HEK293 (cell line): ENCODE measurements at regions not wholly inside any gene's neighbourhood (a gene's known extent, or its start where the extent isn't known, plus 50 kb on each side); places are given as distances from the start of the nearest gene placed in this dataset.

ENCODE experiments used
- CTCF ChIA-PET: fragments of 350-600 bp; formaldehyde crosslinking; extraction: SDS; loops from one replicate; lab custom pipeline; 2021; ENCODE audit warnings: antibody characterized with exemption; lab: Yijun Ruan, JAX
- POLR2A ChIA-PET: fragments of 300-600 bp; formaldehyde crosslinking; extraction: SDS; loops from one replicate; lab custom pipeline; 2020; ENCODE audit warnings: antibody characterized with exemption, inconsistent platforms; lab: Yijun Ruan, JAX
- H3K27ac ChIP-seq: fragments of 200-500 bp; sonication (Bioruptor generic); 2 replicates; pipeline ENCODE4 v1.5.1; 2014; ENCODE audit warnings: low read depth, low read length, control low read depth, inconsistent platforms; ENCODE audit errors: extremely low read depth
- H3K36me3 ChIP-seq, 2 experiments: fragments of 200-500 bp in 1 of 2; sonication (Bioruptor generic) in 1 of 2; 1 replicate in 1 of 2; 2 replicates in 1 of 2; pipeline ENCODE4 v1.5.1; 2014 to 2017; ENCODE audit warnings: inconsistent platforms in 2 of 2, low read length in 2 of 2; ENCODE audit not compliant: control insufficient read depth in 2 of 2, insufficient read depth in 1 of 2
- H3K4me1 ChIP-seq: fragments of 200-500 bp; sonication (Bioruptor generic); 2 replicates; pipeline ENCODE4 v1.5.1; 2014; ENCODE audit warnings: mild to moderate bottlenecking, low read length, inconsistent platforms; ENCODE audit not compliant: control insufficient read depth, insufficient read depth
- H3K4me3 ChIP-seq: 2 replicates; pipeline ENCODE4 v1.5.1; 2011; ENCODE audit warnings: low read depth, mild to moderate bottlenecking, control low read depth, low read length, moderate library complexity
- H3K9me3 ChIP-seq: fragments of 200-500 bp; sonication (Bioruptor generic); 2 replicates; pipeline ENCODE4 v1.5.1; 2014; ENCODE audit warnings: low read depth, low read length, inconsistent platforms; ENCODE audit not compliant: control insufficient read depth, insufficient read depth
- GFI1B ChIP-seq: fragments of 450-650 bp; formaldehyde crosslinking; IDR thresholded peaks from 2 replicates; pipeline ENCODE4 v1.5.1; 2016; ENCODE audit warnings: missing biosample characterization, missing genetic modification characterization
- HOXC10 ChIP-seq: sonication (generic); formaldehyde crosslinking; IDR thresholded peaks from 2 replicates; pipeline ENCODE4 v1.8.1; 2023; ENCODE audit warnings: mild to moderate bottlenecking, missing genetic modification reagents
- MEIS1 ChIP-seq: sonication (generic); formaldehyde crosslinking; IDR thresholded peaks from 2 replicates; pipeline ENCODE4 v1.8.1; 2022; ENCODE audit warnings: missing genetic modification reagents, mild to moderate bottlenecking, borderline replicate concordance
- MYNN ChIP-seq: fragments of 450-650 bp; formaldehyde crosslinking; IDR thresholded peaks from 2 replicates; pipeline ENCODE4 v1.5.1; 2016; ENCODE audit warnings: missing biosample characterization, missing genetic modification characterization, borderline replicate concordance
- MZF1 ChIP-seq: fragments of 450-650 bp; formaldehyde crosslinking; IDR thresholded peaks from 2 replicates; pipeline ENCODE4 v1.5.1; 2017; ENCODE audit warnings: missing biosample characterization, missing genetic modification characterization, borderline replicate concordance
- SP3 ChIP-seq: fragments of 450-650 bp; formaldehyde crosslinking; IDR thresholded peaks from 2 replicates; pipeline ENCODE4 v1.5.1; 2016; ENCODE audit warnings: missing biosample characterization, missing genetic modification characterization
- TCF7L2 ChIP-seq: IDR thresholded peaks from 2 replicates; pipeline ENCODE4 v1.6.1; 2011; ENCODE audit warnings: low read depth, mild to moderate bottlenecking, inconsistent platforms, low read length, moderate library complexity, borderline replicate concordance
- ZBTB17 ChIP-seq: fragments of 450-650 bp; formaldehyde crosslinking; IDR thresholded peaks from 2 replicates; pipeline ENCODE4 v1.5.1; 2016; ENCODE audit warnings: missing biosample characterization, missing genetic modification characterization
- ZFP69B ChIP-seq: fragments of 450-650 bp; formaldehyde crosslinking; IDR thresholded peaks from 2 replicates; pipeline ENCODE4 v1.5.1; 2016; ENCODE audit warnings: missing biosample characterization, missing genetic modification characterization
- ZNF266 ChIP-seq: fragments of 450-650 bp; formaldehyde crosslinking; IDR thresholded peaks from 2 replicates; pipeline ENCODE4 v1.5.1; 2016; ENCODE audit warnings: missing biosample characterization, missing genetic modification characterization, low read depth
- ZNF350 ChIP-seq: fragments of 450-650 bp; formaldehyde crosslinking; IDR thresholded peaks from 2 replicates; pipeline ENCODE4 v1.5.0; 2017; ENCODE audit warnings: missing biosample characterization, mild to moderate bottlenecking, missing genetic modification characterization
- ZNF426 ChIP-seq: fragments of 450-650 bp; formaldehyde crosslinking; IDR thresholded peaks from 2 replicates; pipeline ENCODE4 v1.5.1; 2017; ENCODE audit warnings: missing biosample characterization, missing genetic modification characterization, mild to moderate bottlenecking, inconsistent platforms, moderate library complexity
- ZNF596 ChIP-seq: fragments of 450-650 bp; IDR thresholded peaks from 2 replicates; pipeline ENCODE4 v1.5.0; 2018; ENCODE audit warnings: missing biosample characterization, mild to moderate bottlenecking, missing genetic modification characterization, moderate library complexity
- ZNF629 ChIP-seq: fragments of 450-650 bp; formaldehyde crosslinking; IDR thresholded peaks from 2 replicates; pipeline ENCODE4 v1.5.1; 2017; ENCODE audit warnings: missing biosample characterization, missing genetic modification characterization
- ZNF660 ChIP-seq: fragments of 450-650 bp; IDR thresholded peaks from 2 replicates; pipeline ENCODE4 v1.5.1; 2018; ENCODE audit warnings: missing biosample characterization, mild to moderate bottlenecking, missing genetic modification characterization
- ZNF664 ChIP-seq: fragments of 450-650 bp; formaldehyde crosslinking; IDR thresholded peaks from 2 replicates; pipeline ENCODE4 v1.5.1; 2016; ENCODE audit warnings: missing biosample characterization, missing genetic modification characterization
- ZNF747 ChIP-seq: fragments of 450-650 bp; formaldehyde crosslinking; IDR thresholded peaks from 2 replicates; pipeline ENCODE4 v1.5.1; 2016; ENCODE audit warnings: missing biosample characterization, missing genetic modification characterization
- TF ChIP-seq, protein P1 (sequence below): fragments of 450-650 bp; formaldehyde crosslinking; IDR thresholded peaks from 2 replicates; pipeline ENCODE4; 2016; ENCODE audit warnings: missing biosample characterization, missing genetic modification characterization
- TF ChIP-seq, protein P2 (sequence below): fragments of 450-650 bp; formaldehyde crosslinking; IDR thresholded peaks from 2 replicates; pipeline ENCODE4 v1.5.1; 2016; ENCODE audit warnings: missing biosample characterization, missing genetic modification characterization
- TF ChIP-seq, protein P3 (sequence below): fragments of 450-650 bp; formaldehyde crosslinking; IDR thresholded peaks from 2 replicates; pipeline ENCODE4 v1.5.1; 2016; ENCODE audit warnings: missing biosample characterization, missing genetic modification characterization

DNA sequence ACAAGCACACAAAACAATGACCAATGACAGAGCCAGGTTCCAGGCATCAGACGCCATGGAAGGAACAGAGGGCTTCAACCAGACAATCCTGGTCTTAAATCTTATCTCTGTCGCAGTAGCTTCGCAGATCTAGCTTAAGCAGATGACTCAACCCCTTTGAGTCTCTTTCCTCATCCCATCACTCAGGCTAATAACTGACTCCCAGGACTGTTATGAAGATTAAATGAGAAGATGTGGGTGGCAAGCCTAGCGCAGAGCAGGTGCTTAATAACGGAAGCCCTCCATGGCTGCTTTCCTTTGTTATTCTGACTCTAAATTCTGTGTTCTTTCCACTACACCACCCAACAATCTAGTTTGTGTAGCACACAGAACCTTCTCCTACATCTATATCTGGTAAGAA lies 110.9 kb downstream of the SLC24A2 start:
- no peaks in the 10 kb centered on the region for H3K9me3 ChIP-seq

DNA sequence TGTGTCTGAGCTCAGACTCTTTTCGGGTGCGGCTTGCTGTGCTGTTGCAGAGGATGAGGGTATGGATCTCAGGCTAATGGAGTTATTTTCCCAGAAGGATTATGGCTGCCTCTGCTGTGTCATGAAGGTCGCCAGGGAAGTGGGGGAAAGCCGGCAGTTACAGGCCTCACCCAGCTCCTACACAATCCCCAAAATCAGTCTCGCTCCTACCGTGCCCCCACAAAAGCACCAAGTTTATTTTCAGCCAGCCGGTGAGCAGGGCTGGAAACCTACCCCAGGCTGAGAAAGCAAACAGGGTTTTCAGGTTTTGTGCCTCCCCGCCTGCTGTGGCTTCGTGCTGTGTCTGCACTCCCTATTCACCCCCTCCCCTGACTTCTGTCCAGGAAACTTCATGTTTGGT lies 113.3 kb downstream of the SLC24A2 start:
- Histone ChIP-seq H3K36me3 (no peaks in the 10 kb centered on the region), H3K9me3 (no peaks in the 10 kb centered on the region), H3K4me3 (no peak overlapping the region), H3K27ac (no peak overlapping the region), H3K4me1 (no peaks in the 10 kb centered on the region)
- TF ChIP-seq MZF1 (tag by site-specific recombination), result no peak
- TF ChIP-seq, protein P1, sequence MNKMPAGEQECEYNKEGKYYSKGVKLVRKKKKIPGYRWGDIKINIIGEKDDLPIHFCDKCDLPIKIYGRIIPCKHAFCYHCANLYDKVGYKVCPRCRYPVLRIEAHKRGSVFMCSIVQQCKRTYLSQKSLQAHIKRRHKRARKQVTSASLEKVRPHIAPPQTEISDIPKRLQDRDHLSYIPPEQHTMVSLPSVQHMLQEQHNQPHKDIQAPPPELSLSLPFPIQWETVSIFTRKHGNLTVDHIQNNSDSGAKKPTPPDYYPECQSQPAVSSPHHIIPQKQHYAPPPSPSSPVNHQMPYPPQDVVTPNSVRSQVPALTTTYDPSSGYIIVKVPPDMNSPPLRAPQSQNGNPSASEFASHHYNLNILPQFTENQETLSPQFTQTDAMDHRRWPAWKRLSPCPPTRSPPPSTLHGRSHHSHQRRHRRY (tag by site-specific recombination), result no peak
- no peak for TF ChIP-seq ZFP69B (tag by site-specific recombination)
- TF ChIP-seq ZBTB17 (tag by site-specific recombination), result no peak
- TF ChIP-seq ZNF596, result no peak
- no peak for TF ChIP-seq ZNF426
- TF ChIP-seq, protein P2, sequence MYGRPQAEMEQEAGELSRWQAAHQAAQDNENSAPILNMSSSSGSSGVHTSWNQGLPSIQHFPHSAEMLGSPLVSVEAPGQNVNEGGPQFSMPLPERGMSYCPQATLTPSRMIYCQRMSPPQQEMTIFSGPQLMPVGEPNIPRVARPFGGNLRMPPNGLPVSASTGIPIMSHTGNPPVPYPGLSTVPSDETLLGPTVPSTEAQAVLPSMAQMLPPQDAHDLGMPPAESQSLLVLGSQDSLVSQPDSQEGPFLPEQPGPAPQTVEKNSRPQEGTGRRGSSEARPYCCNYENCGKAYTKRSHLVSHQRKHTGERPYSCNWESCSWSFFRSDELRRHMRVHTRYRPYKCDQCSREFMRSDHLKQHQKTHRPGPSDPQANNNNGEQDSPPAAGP (tag by site-specific recombination), result no peak
- TF ChIP-seq ZNF660 (tag by site-specific recombination), result no peak
- TF ChIP-seq ZNF747 (tag by site-specific recombination), result no peak
- ChIA-PET CTCF (no interaction called here), POLR2A (no interaction called here)

More for the DNA sequence above, 110.9 kb downstream of the SLC24A2 start:
- no peaks in the 10 kb centered on the region for H3K36me3 ChIP-seq
- POLR2A ChIA-PET, result no interaction called here
- no peaks in the 10 kb centered on the region for H3K4me1 ChIP-seq
- H3K4me3 ChIP-seq, result no peak overlapping the region
- H3K27ac ChIP-seq, result no peak overlapping the region
- CTCF ChIA-PET, result interaction anchor here (1.0 kb wide), 1 partner anchor 35 kb away, joined by 4 read pairs; no protein-coding TSS in a partner anchor
- TF ChIP-seq, protein P1 (tag by site-specific recombination), result no peak
- TF ChIP-seq, protein P3, sequence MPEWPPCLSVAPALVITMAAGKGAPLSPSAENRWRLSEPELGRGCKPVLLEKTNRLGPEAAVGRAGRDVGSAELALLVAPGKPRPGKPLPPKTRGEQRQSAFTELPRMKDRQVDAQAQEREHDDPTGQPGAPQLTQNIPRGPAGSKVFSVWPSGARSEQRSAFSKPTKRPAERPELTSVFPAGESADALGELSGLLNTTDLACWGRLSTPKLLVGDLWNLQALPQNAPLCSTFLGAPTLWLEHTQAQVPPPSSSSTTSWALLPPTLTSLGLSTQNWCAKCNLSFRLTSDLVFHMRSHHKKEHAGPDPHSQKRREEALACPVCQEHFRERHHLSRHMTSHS (tag by site-specific recombination), result no peak
- no peak for TF ChIP-seq TCF7L2
- TF ChIP-seq ZNF266 (tag by site-specific recombination), result no peak
- no peak for TF ChIP-seq HOXC10
- TF ChIP-seq ZNF664 (tag by site-specific recombination), result no peak
- no peak for TF ChIP-seq MYNN (tag by site-specific recombination)
- no peak for TF ChIP-seq MEIS1 (CRISPR knock-in tag)

DNA sequence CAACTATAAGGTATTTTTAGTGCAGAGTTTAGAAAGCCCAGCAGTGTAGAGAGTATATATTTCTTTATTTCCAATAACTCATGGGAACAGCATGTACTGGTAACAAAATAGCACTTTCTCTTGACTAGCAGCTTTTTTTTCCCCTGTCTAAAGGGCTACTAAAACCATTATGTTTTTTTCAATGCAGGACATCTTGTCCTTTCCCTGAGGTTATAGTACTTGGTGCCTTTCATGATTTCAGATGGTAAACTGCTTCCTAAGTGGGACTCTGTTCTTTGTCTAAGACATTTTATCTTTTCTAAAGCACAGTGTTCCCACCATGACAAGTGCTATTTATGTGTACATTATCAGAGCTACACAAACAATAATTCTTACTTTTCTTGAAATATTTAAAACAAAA lies 122.3 kb downstream of the SLC24A2 start:
- no peaks in the 10 kb centered on the region for H3K9me3 ChIP-seq
- H3K4me1 ChIP-seq, result no peaks in the 10 kb centered on the region
- no peak overlapping the region for H3K27ac ChIP-seq
- no peaks in the 10 kb centered on the region for H3K36me3 ChIP-seq
- no peak for TF ChIP-seq ZNF747 (tag by site-specific recombination)
- TF ChIP-seq GFI1B (tag by site-specific recombination), result no peak
- TF ChIP-seq ZNF350, result no peak
- no peak for TF ChIP-seq ZNF629 (tag by site-specific recombination)
- TF ChIP-seq SP3 (tag by site-specific recombination), result no peak
- ChIA-PET CTCF (interaction anchor here (0.9 to 1.2 kb wide), 3 partner anchors 16 to 170 kb away, joined by 3 to 4 read pairs (median 3); no protein-coding TSS in a partner anchor), POLR2A (no interaction called here)
- H3K4me3 ChIP-seq, result no peak overlapping the region
